Mucosa of stomach (tissue), 1 donor: ENCODE measurements at regions not wholly inside any gene's neighbourhood (a gene's known extent, or its start where the extent isn't known, plus 50 kb on each side); places are given as distances from the start of the nearest gene placed in this dataset.
"Not testable (repeated sequence)": the region's sequence is repeated elsewhere in the genome, so short reads cannot be mapped to it uniquely, and the experiment has no call there.

Experiments used
- H3K27me3 ChIP-seq: one replicate; pipeline ENCODE4 v1.7.0; 2013; ENCODE audit warnings: mild to moderate bottlenecking, low read length; ENCODE audit not compliant: control insufficient read depth, insufficient read depth
- H3K36me3 ChIP-seq: one replicate; pipeline ENCODE4 v1.7.0; 2013; ENCODE audit warnings: low read length; ENCODE audit not compliant: control insufficient read depth, insufficient read depth
- H3K4me1 ChIP-seq: one replicate; pipeline ENCODE4 v1.7.0; 2013; ENCODE audit warnings: mild to moderate bottlenecking, low read length; ENCODE audit not compliant: control insufficient read depth, insufficient read depth
- H3K4me3 ChIP-seq: one replicate; pipeline ENCODE4 v1.7.0; 2013; ENCODE audit warnings: low read length
- H3K9ac ChIP-seq: one replicate; pipeline ENCODE4 v1.7.0; 2013; ENCODE audit warnings: mild to moderate bottlenecking, low read length, moderate library complexity
- H3K9me3 ChIP-seq: one replicate; pipeline ENCODE4 v1.7.0; 2013; ENCODE audit warnings: mild to moderate bottlenecking, low read length, moderate library complexity; ENCODE audit not compliant: control insufficient read depth
- donor health status: Pancreatic carcinoma.

- H3K4me1 ChIP-seq, H3K36me3 ChIP-seq, H3K4me3 ChIP-seq, H3K27me3 ChIP-seq, H3K9me3 ChIP-seq, H3K9ac ChIP-seq: not testable (repeated sequence)
These were observed 110.3 kb upstream of the MDM1 start for GRCh38 chr12:68442353-68442972.

- H3K9ac ChIP-seq, H3K36me3 ChIP-seq, H3K4me3 ChIP-seq, H3K4me1 ChIP-seq, H3K27me3 ChIP-seq, H3K9me3 ChIP-seq: not testable (repeated sequence)
These were observed 111.5 kb upstream of the MDM1 start for GRCh38 chr12:68443695-68444094.

- H3K36me3 ChIP-seq, result no peaks in the 10 kb centered on the region
- no peaks in the 10 kb centered on the region for H3K27me3 ChIP-seq
- no peak overlapping the region for H3K4me3 ChIP-seq
- no peaks in the 10 kb centered on the region for H3K4me1 ChIP-seq
- no peak overlapping the region for H3K9ac ChIP-seq
- no peaks in the 10 kb centered on the region for H3K9me3 ChIP-seq
These were observed 113.7 kb upstream of the MDM1 start for GRCh38 chr12:68445824-68446223.

DNA sequence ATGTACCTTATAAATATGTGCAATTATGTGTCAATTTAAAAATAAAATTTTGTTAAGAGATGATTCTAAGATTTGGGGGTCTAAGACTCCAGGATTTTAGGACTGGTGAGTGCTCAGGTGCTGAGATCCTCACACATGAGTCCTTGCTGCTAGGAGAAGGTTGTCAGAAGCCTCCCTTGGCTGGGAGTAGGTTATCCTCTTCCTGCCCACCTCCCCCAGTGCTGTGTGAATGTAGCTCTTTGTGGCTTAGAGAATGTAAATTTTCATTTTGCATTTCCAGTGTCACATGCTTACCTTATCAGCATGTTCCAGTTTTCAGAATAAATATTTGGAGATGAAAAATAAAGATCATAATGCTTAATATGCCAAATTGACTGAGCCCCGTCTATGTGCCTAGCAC, 114.2 kb upstream of the MDM1 start:
- H3K36me3 ChIP-seq, result no peaks in the 10 kb centered on the region
- H3K9ac ChIP-seq, result no peak overlapping the region
- no peaks in the 10 kb centered on the region for H3K27me3 ChIP-seq

DNA sequence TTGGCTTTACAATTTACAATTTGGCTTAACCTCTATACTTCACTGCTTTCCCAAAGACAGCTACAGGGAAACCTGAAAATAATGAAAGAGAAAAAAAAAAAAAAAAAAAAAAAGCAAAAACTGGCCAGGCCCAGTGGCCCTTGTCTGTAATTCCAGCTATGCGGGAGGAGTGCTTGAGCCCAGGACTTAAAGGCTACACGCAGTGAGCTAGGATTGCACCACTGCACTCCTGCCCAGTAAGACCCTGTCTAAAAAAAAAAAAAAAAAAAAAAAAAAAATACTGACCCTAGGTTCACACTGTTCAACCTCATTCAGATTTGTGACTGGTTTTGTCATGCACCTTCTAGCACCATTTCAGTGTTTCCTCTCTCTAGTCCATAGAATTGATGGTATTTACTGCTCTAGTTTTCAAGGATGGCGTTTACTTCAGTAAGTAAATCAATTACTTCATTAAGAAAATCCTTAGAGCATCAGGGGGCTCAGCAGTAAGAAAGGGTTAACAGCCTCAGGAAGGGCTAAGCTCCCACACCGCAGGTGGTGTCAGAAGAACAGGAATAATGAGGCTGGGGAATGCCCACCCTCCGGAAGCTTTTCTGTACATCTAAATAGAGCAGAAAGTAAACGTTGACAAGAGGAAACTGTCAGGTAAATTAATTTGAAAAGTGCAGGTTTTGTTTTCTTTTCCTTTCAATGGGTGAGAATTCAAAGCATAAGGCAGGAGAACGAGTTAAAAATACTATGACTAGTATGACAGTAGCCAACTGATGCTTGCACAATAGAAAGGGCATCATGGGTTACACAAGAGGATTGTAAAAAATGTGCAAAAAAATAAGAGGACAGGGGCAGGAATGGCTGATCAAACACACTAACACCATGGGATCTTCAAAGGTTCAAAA, 115.0 kb upstream of the MDM1 start:
- Histone ChIP-seq H3K36me3 (no peaks in the 10 kb centered on the region), H3K9ac (no peak overlapping the region), H3K4me3 (no peak overlapping the region), H3K4me1 (peaks cover 5% of the 10 kb centered on the region), H3K9me3 (no peaks in the 10 kb centered on the region), H3K27me3 (no peaks in the 10 kb centered on the region)

More for the DNA sequence above, 114.2 kb upstream of the MDM1 start:
- Histone ChIP-seq H3K4me3 (no peak overlapping the region), H3K4me1 (no peaks in the 10 kb centered on the region), H3K9me3 (no peaks in the 10 kb centered on the region)

GRCh38 chr12:68447797-68448260, 115.7 kb upstream of the MDM1 start:
- no peaks in the 10 kb centered on the region for H3K9me3 ChIP-seq
- no peak overlapping the region for H3K4me3 ChIP-seq
- no peaks in the 10 kb centered on the region for H3K36me3 ChIP-seq
- no peak overlapping the region for H3K9ac ChIP-seq
- peaks cover 12% of the 10 kb centered on the region for H3K4me1 ChIP-seq
- no peaks in the 10 kb centered on the region for H3K27me3 ChIP-seq

GRCh38 chr12:68449196-68449595, 117.0 kb upstream of the MDM1 start:
- H3K36me3 ChIP-seq, result no peaks in the 10 kb centered on the region
- peaks cover 23% of the 10 kb centered on the region for H3K4me1 ChIP-seq
- H3K4me3 ChIP-seq, result no peak overlapping the region

DNA sequence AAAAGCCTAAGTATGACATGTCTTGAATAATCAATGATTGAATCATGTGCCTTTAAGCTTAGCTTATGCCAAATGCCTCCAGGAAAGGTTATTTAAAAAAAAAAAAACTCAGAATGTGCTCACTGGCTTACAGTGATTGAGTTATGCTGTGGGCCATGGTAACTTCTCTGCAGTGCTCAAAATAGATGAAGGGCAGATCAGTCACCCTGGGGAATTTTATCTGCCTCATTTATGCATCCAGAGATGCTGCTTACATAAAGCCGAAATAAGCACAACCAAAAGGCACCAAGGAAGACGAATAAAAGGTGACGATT, 118.7 kb upstream of the MDM1 start:
- H3K27me3 ChIP-seq, result no peaks in the 10 kb centered on the region
- H3K4me1 ChIP-seq, result peaks cover 38% of the 10 kb centered on the region
- H3K4me3 ChIP-seq, result no peak overlapping the region
- H3K36me3 ChIP-seq, result no peaks in the 10 kb centered on the region
- no peak overlapping the region for H3K9ac ChIP-seq
- no peaks in the 10 kb centered on the region for H3K9me3 ChIP-seq

More at GRCh38 chr12:68449196-68449595, 117.0 kb upstream of the MDM1 start:
- H3K9me3 ChIP-seq, result no peaks in the 10 kb centered on the region
- no peak overlapping the region for H3K9ac ChIP-seq
- no peaks in the 10 kb centered on the region for H3K27me3 ChIP-seq

GRCh38 chr12:68451261-68452077, 119.3 kb upstream of the MDM1 start:
- Histone ChIP-seq H3K4me3 (no peak overlapping the region), H3K9me3 (no peaks in the 10 kb centered on the region), H3K4me1 (peaks cover 43% of the 10 kb centered on the region), H3K9ac (no peak overlapping the region), H3K27me3 (no peaks in the 10 kb centered on the region), H3K36me3 (no peaks in the 10 kb centered on the region)

GRCh38 chr12:68452078-68452715, 120.0 kb upstream of the MDM1 start:
- H3K27me3 ChIP-seq, result no peaks in the 10 kb centered on the region
- H3K4me1 ChIP-seq, result peaks cover 43% of the 10 kb centered on the region
- H3K4me3 ChIP-seq, result no peak overlapping the region
- no peaks in the 10 kb centered on the region for H3K36me3 ChIP-seq
- no peak overlapping the region for H3K9ac ChIP-seq
- H3K9me3 ChIP-seq, result no peaks in the 10 kb centered on the region

GRCh38 chr12:68453278-68453677, 121.1 kb upstream of the MDM1 start:
- no peak overlapping the region for H3K4me3 ChIP-seq
- peaks cover 43% of the 10 kb centered on the region for H3K4me1 ChIP-seq
- H3K9me3 ChIP-seq, result no peaks in the 10 kb centered on the region

More at GRCh38 chr12:68453278-68453677, 121.1 kb upstream of the MDM1 start:
- Histone ChIP-seq H3K36me3 (no peaks in the 10 kb centered on the region), H3K27me3 (no peaks in the 10 kb centered on the region), H3K9ac (no peak overlapping the region)
